Daoy (cell line): ENCODE measurements at regions not wholly inside any gene's neighbourhood (a gene's known extent, or its start where the extent isn't known, plus 50 kb on each side); places are given as distances from the start of the nearest gene placed in this dataset.
A peak's percentile ranks its signal among the peaks of the same experiment; 100 is the strongest.

Source experiments
- DNase-seq: peaks from one replicate; pipeline ENCODE4 v3.0.0-alpha.2; 2015; ENCODE audit warnings: low read depth

DNA sequence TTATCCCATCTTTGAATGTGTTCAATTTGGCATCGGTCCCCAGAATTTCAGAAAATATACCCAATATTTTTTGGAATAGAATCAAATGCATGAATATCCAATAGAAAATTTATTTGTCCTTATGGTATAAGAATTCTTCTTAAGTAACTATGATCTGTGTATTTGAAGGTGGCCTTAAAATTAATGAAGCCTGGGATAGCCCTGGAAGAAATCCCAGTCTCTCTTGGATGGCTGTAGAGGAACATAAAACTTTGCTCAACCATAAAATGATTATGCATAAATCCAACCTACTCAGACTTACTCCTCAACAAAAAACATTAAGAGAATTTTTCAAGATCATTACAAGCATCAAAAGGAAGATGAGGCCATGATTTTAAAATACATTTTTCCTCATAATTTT is 269.4 kb upstream of the SMIM31 start:
- no peak for DNase-seq

- DNase-seq = no peak
Observed at GRCh38 chr4:164485136-164485535, 268.8 kb upstream of the SMIM31 start.

DNA sequence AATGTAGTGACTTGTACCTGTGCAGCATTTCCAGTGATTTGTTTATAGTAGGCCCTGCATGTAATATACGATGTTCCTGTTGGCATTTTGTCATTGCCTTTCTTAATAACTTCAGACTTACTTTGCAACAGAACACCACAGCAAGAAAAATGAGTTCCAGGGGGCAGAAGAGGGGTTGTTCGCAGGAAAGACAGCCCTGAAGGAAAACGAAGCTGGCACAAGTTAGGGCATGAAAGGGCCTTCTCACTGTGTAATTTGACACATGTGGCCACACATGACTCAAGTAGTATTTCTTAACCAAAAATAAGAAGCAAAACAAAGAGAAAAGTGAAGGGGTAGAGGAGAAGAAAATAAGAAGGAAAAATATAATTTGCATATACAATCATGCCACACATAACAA is 265.8 kb upstream of the SMIM31 start:
- no peak for DNase-seq

GRCh38 chr4:164501074-164501473 is 252.9 kb upstream of the SMIM31 start:
- no peak for DNase-seq

GRCh38 chr4:164503874-164504273 is 250.1 kb upstream of the SMIM31 start:
- no peak for DNase-seq

DNA sequence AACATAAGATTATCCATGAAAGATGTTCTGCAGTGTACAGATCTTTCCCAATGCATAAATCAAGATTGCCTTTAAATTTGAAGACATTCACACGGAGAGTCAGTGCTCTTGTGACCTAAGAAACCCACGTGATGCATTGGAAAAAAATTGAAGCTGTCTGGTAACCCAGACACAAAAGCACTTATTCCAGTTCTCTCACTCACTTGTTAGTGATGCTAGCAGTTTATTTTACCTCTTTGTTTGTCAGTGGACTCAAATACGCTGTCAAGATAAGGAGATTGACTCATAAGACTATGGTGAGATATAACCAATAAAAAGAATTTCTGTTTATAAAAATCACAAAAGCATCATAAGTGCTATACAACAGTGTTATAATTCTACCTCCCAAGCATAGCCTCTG is 245.8 kb upstream of the SMIM31 start:
- DNase-seq = no peak

GRCh38 chr4:164508771-164509170 is 245.2 kb upstream of the SMIM31 start:
- DNase-seq = no peak

DNA sequence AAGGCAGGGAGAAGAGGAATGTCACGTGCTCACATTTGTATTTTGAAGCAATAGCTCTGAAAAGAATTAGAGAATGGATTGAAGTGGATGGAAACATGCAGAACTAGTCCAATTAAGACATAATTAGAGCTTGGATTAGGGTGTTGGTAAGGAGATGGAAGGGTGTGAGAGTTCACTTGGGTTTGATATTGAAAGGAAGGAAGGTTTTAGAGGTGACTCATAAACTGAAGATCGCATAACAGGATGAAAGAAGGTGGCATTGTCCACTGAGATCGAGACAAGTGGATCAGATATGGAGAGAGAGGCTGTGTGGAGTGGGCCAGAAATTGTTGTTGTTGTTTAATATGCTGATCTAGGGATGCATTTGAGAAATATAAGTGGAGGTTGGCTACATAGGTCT is 244.0 kb upstream of the SMIM31 start:
- DNase-seq = peak; percentile 2

DNA sequence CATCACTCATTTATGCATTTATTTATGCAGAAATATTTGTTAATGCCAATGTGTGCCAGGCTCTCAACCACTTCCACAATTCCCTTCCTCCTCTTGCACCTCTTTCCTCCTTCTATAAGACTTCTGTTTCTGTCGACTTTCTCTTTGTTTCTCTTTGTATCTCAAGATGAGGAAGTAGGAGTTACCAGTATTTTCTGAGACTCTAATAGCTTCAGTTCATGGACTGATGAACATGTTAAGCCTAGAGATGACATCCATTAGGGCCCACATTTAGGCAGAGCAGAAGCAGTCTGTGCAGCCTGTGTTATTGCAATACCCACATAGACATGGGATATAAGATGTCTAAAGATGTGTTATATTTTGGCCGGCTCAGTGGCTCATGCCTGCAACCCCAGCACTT is 241.8 kb upstream of the SMIM31 start:
- DNase-seq = no peak

- no peak for DNase-seq
Observed at GRCh38 chr4:164514765-164515164, 239.2 kb upstream of the SMIM31 start.

GRCh38 chr4:164524789-164525188 is 229.1 kb upstream of the SMIM31 start:
- no peak for DNase-seq

DNA sequence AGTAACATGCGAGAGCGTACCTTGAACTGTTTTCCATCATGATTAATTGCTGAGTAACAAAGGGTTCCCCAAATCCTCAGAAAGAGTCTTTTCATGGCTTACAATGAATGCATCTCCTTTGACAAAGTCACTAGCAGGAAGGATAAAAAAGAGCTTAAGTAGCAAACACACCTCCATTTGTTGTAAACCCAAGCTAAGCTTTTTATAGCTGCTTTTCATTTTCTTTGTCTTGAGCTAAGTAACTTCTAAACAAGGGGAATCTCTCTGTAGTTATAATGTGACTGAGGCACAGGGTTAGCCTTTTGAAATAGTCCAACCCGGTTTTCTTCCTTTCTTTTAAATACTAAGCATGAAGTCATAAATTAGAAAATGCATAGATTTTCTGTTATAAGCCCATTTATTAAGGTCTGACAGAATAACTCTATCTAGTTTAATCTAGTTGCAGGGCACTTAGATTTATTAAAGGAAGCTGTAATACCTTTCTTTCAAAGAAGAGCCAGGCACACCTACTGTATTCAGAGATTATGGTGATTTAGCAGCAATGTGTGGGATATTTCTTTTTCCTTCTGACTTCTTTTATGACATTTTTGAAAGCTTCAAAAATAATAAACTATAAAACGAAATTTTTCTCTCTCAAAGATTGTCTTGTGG is 226.9 kb upstream of the SMIM31 start:
- DNase-seq = no peak

- DNase-seq = no peak
Observed at GRCh38 chr4:164529058-164529457, 224.9 kb upstream of the SMIM31 start.

DNA sequence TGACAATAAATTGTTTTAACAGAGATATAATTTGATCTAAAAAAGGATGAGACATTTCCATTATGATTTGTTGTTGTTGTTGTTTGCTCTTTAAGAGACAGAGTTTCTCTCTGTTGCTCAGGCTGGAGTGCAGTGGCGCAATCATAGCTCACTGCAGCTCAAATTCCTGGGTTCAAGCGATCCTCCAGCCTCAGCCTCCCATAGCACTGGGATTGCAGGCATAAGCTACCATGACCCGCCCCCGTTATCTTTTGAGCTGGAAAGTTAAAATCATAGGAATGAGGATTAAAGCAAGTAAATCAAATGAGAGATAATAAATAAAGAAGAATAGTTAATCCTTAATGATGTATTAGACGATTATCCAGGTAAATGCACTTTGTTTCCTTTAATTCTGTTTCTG is 224.4 kb upstream of the SMIM31 start:
- DNase-seq = no peak

DNA sequence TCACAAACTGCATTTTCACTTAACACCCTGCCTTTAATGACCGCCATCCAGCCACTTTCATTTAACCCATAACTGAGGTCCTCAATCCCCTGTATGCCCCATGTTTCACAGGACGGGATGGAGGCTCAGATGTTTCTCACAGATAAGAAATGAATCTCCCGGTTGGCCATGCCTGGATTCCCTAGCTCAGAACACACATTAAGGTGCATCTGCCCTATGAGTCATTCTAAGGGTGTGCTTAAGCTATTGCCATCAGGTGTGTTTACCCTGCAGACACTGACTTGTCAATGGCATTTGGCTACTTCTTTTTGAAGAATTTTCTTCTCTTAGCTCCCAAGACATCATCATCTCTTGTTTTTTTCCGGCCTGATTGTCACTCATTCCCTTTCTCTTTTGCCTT is 222.6 kb upstream of the SMIM31 start:
- no peak for DNase-seq

DNA sequence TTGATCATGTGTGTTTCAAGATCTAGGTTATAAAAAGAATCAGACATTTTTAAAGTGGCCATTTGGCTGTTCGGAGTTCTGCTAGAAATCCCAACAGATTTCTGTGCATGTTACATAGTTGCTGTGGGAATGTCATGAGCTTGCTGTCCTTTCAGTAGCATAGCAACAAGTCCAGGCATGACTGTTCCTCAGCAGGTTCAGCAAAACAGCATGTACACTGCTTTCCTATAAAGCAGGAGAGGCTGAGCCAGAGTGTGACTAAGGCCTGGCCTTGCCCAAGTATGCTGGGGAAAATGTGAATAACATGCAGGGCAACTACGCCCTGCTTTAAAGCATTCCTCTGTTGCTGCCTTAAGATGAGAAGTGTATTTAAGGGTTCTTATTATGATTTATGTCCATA is 217.1 kb upstream of the SMIM31 start:
- peak; percentile 43 for DNase-seq

GRCh38 chr4:164538097-164538496 is 215.8 kb upstream of the SMIM31 start:
- no peak for DNase-seq

DNA sequence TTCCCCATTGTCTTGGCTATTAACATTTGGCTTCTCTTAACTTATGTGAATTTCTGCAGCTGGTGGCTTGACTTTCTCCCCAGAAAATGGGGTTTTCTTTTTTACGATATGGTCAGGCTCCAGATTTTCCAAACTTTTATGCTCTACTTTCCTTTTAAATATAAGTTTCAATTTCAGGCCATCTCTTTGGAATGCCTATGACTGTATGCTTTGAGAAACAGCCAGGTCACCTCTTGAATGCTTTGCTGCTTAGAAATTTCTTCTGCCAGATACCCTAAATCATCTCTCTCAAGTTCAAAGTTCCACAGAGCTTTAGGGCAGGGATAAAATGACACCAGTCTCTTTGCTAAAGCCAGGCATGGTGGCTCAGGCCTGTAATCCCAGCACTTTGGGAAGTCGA is 212.9 kb upstream of the SMIM31 start:
- no peak for DNase-seq

DNA sequence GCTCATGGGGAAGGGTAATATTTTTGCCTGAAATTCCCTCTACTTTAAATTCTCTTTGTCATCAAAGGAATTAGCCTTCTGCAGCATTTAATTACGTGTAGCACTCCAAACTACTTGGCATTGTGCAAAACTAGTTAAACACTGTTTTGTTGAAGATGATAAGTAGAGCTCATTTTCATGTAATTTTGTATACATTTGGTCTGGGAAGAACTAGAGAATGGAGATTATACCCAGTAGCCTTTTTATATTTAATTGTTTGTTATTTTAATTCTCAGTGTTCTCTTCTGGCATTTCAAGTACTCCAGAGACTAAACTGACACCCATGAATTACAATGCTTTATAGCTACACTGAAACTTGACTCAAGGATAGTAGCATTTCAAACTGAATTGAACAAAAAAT is 211.5 kb upstream of the SMIM31 start:
- no peak for DNase-seq

- DNase-seq = no peak
Observed at GRCh38 chr4:164550989-164551712, 202.8 kb upstream of the SMIM31 start.

- no peak for DNase-seq
Observed at GRCh38 chr4:164551713-164552040, 202.3 kb upstream of the SMIM31 start.

GRCh38 chr4:164571593-164572390 is 182.1 kb upstream of the SMIM31 start:
- DNase-seq = no peak

DNA sequence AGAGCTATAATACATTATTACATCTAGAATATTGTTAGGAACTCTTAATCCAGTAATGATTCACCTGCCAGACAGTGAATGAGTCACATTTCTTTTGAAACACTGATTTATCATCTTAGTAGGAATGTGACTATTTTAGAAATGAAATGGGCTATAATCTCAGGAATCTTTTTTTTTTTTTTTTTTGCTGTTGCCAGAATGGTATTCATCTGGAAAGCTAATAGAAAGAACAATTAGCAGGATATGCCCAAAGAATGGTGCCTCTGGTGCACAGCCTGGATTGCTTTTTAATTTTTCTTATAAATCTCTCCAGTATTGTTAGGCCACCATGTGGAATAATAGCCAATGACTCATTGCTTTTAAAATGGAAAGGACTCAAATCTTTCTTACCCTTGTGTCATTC is 181.1 kb upstream of the SMIM31 start:
- DNase-seq = no peak
